Caco-2 (cell line): ENCODE measurements at regions not wholly inside any gene's neighbourhood (a gene's known extent, or its start where the extent isn't known, plus 50 kb on each side); places are given as distances from the start of the nearest gene placed in this dataset.

Experiments
- BruUV-seq: library from RNA; stranded (reverse); fragments of 400-500 nt; replicated peaks from 2 replicates; lab custom pipeline; 2021; lab: Mats Ljungman, UMichigan
- CTCF ChIA-PET: fragments of 300-600 bp; sonication (Branson Sonifier 250); formaldehyde crosslinking; loops from one replicate; lab custom pipeline; 2022; ENCODE audit warnings: antibody characterized with exemption; lab: Charles Lee
- POLR2A ChIA-PET: fragments of 300-600 bp; sonication (Branson Sonifier 250); formaldehyde crosslinking; loops from one replicate; lab custom pipeline; 2022; ENCODE audit warnings: antibody characterized with exemption; lab: Charles Lee
- DNase-seq, 2 experiments: peaks; one replicate each; pipeline versions ENCODE4 v3.0.0 to v3.0.0-alpha.2; 2020 to 2022
- H3K27me3 ChIP-seq: replicated peaks from 2 replicates; pipeline ENCODE4 v1.6.0; 2011; ENCODE audit warnings: low read length; ENCODE audit not compliant: control insufficient read depth, insufficient read depth
- H3K36me3 ChIP-seq: 2 replicates; pipeline ENCODE4 v1.5.1; 2011; ENCODE audit warnings: low read length; ENCODE audit not compliant: control insufficient read depth, insufficient read depth
- H3K4me1 ChIP-seq: fragments of 250-450 bp; sonication (Bioruptor Pico); 2 replicates; pipeline ENCODE4 v1.5.1; 2020; ENCODE audit warnings: mild to moderate bottlenecking
- H3K4me3 ChIP-seq: 2 replicates; pipeline ENCODE4 v1.5.1; 2011; ENCODE audit warnings: low read depth, mild to moderate bottlenecking, control low read depth, low read length
- H3K9me3 ChIP-seq: fragments of 250-450 bp; sonication (Bioruptor Pico); 2 replicates; pipeline ENCODE4 v1.5.1; 2020; ENCODE audit warnings: mild to moderate bottlenecking, moderate library complexity
- H3K27ac Mint-ChIP-seq: one replicate; pipeline ENCODE4 v1.8.0; 2022; ENCODE audit warnings: mixed read lengths; ENCODE audit not compliant: unreplicated experiment
- H3K27me3 Mint-ChIP-seq: one replicate; pipeline ENCODE4 v1.8.0; 2022; ENCODE audit warnings: mixed read lengths; ENCODE audit not compliant: insufficient read depth, unreplicated experiment
- H3K36me3 Mint-ChIP-seq: one replicate; pipeline ENCODE4 v1.8.0; 2022; ENCODE audit warnings: mild to moderate bottlenecking, mixed read lengths; ENCODE audit not compliant: insufficient read depth, unreplicated experiment
- H3K4me1 Mint-ChIP-seq: one replicate; pipeline ENCODE4 v1.8.0; 2022; ENCODE audit warnings: low read depth, mixed read lengths; ENCODE audit not compliant: unreplicated experiment
- H3K4me3 Mint-ChIP-seq: one replicate; pipeline ENCODE4 v1.8.0; 2022; ENCODE audit warnings: mild to moderate bottlenecking, moderate library complexity, mixed read lengths; ENCODE audit not compliant: unreplicated experiment
- H3K9me3 Mint-ChIP-seq: one replicate; pipeline ENCODE4 v1.8.0; 2022; ENCODE audit warnings: mixed read lengths; ENCODE audit not compliant: unreplicated experiment
- CTCF ChIP-seq, 2 experiments: fragments of 200-600 bp in 1 of 2; IDR thresholded peaks; 1 replicate in 1 of 2; 2 replicates in 1 of 2; pipeline versions ENCODE4 v1.5.1 to v1.8.0; 2011 to 2022; ENCODE audit warnings: antibody characterized with exemption in 1 of 2, control low read depth in 1 of 2, inconsistent platforms in 1 of 2, low read depth in 1 of 2, low read length in 1 of 2, mild to moderate bottlenecking in 1 of 2, moderate library complexity in 1 of 2; ENCODE audit not compliant: insufficient read depth in 1 of 2, severe bottlenecking in 1 of 2, unreplicated experiment in 1 of 2
- intact Hi-C: fragments of 100-400 bp; cut with micrococcal nuclease; formaldehyde crosslinking; loops from one replicate; pipeline ENCODE4 v1.10.0; 2022; ENCODE audit not compliant: unreplicated experiment

DNA sequence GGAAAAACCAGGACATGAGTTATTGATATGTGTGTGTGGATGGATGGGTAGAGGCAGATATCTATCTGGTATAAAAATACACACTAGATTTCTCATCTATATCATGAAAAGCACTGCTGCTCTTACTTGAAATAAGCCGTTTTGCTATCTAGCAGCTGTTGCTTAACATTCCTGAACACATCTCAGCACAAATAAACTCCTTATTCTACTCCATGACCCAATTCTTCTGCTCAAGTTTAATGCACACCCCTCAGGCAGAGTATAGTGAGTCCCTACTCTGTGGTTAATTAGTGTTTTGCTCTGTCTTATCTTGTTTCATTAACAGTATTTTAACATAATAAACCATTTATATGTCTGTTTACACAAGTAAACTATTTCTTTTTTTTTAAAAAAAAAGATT, 134.2 kb downstream of the CBLN2 start:
- H3K4me3 ChIP-seq, result no peak overlapping the region
- Mint-ChIP-seq H3K4me3 (no peak overlapping the region), H3K9me3 (no peaks in the 10 kb centered on the region), H3K27me3 (no peaks in the 10 kb centered on the region), H3K36me3 (no peaks in the 10 kb centered on the region), H3K27ac (no peak overlapping the region), H3K4me1 (no peaks in the 10 kb centered on the region)
- intact Hi-C loops, result no loop called here
- ChIA-PET CTCF (no interaction called here), POLR2A (no interaction called here)
- H3K36me3 ChIP-seq, result no peaks in the 10 kb centered on the region
- H3K9me3 ChIP-seq, result no peaks in the 10 kb centered on the region
- no peaks in the 10 kb centered on the region for H3K4me1 ChIP-seq
- H3K27me3 ChIP-seq, result no peaks in the 10 kb centered on the region
- no peak for DNase-seq
- BruUV-seq, result no TSS peak
- TF ChIP-seq CTCF (IDR thresholded peaks at IDR 0.05; ENCODE audit: insufficient read depth in 1 of 2, low read depth in 1 of 2, low read length in 1 of 2, severe bottlenecking in 1 of 2, unreplicated experiment in 1 of 2), result no peak

- H3K27ac Mint-ChIP-seq, result no peak overlapping the region
Measured at GRCh38 chr18:72407048-72407447, 137.1 kb downstream of the CBLN2 start.

DNA sequence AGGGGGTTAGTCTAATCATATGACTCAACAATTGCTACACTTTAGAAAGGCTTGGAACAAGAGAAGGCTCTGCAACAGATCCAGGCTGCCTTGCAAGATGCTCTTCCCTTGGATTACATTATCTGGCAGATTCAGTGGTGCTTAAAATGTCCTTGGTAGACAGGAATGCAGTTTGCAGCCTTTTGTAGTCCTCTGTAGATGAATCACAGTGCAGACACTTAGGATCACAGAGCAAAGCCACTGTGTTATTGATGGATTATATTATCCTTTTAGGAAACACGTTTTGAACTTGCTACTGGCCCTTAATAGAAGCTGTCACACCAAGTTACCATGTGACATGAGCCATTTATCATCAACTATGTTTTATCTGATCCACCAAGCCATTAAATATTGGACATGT, 152.2 kb downstream of the CBLN2 start:
- no peaks in the 10 kb centered on the region for H3K27me3 Mint-ChIP-seq
- H3K36me3 ChIP-seq, result no peaks in the 10 kb centered on the region
- ChIA-PET POLR2A (no interaction called here), CTCF (no interaction called here)
- no peaks in the 10 kb centered on the region for H3K9me3 ChIP-seq
- no peak for DNase-seq
- no peak overlapping the region for H3K4me3 ChIP-seq
- H3K27me3 ChIP-seq, result no peaks in the 10 kb centered on the region
- H3K9me3 Mint-ChIP-seq, result no peaks in the 10 kb centered on the region
- TF ChIP-seq CTCF (IDR thresholded peaks at IDR 0.05; ENCODE audit: insufficient read depth in 1 of 2, low read depth in 1 of 2, low read length in 1 of 2, severe bottlenecking in 1 of 2, unreplicated experiment in 1 of 2), result no peak
- H3K4me1 Mint-ChIP-seq, result no peaks in the 10 kb centered on the region
- no peaks in the 10 kb centered on the region for H3K4me1 ChIP-seq
- no TSS peak for BruUV-seq
- H3K4me3 Mint-ChIP-seq, result no peak overlapping the region
- no peak overlapping the region for H3K27ac Mint-ChIP-seq
- no peaks in the 10 kb centered on the region for H3K36me3 Mint-ChIP-seq
- intact Hi-C loops, result no loop called here

More at GRCh38 chr18:72407048-72407447, 137.1 kb downstream of the CBLN2 start:
- no peak for DNase-seq
- no peak overlapping the region for H3K4me3 ChIP-seq
- no peaks in the 10 kb centered on the region for H3K36me3 ChIP-seq
- intact Hi-C loops, result no loop called here
- TF ChIP-seq CTCF (IDR thresholded peaks at IDR 0.05; ENCODE audit: insufficient read depth in 1 of 2, low read depth in 1 of 2, low read length in 1 of 2, severe bottlenecking in 1 of 2, unreplicated experiment in 1 of 2), result no peak
- no peaks in the 10 kb centered on the region for H3K36me3 Mint-ChIP-seq
- CTCF ChIA-PET, result no interaction called here
- BruUV-seq, result no TSS peak
- no peaks in the 10 kb centered on the region for H3K27me3 ChIP-seq
- H3K4me1 Mint-ChIP-seq, result no peaks in the 10 kb centered on the region
- no peaks in the 10 kb centered on the region for H3K9me3 Mint-ChIP-seq
- no peaks in the 10 kb centered on the region for H3K4me1 ChIP-seq
- H3K27me3 Mint-ChIP-seq, result no peaks in the 10 kb centered on the region
- H3K9me3 ChIP-seq, result no peaks in the 10 kb centered on the region
- POLR2A ChIA-PET, result no interaction called here
- no peak overlapping the region for H3K4me3 Mint-ChIP-seq
